ENCODE measurements at regions not wholly inside any gene's neighbourhood (a gene's known extent, or its start where the extent isn't known, plus 50 kb on each side); places are given as distances from the start of the nearest gene placed in this dataset.

DNA sequence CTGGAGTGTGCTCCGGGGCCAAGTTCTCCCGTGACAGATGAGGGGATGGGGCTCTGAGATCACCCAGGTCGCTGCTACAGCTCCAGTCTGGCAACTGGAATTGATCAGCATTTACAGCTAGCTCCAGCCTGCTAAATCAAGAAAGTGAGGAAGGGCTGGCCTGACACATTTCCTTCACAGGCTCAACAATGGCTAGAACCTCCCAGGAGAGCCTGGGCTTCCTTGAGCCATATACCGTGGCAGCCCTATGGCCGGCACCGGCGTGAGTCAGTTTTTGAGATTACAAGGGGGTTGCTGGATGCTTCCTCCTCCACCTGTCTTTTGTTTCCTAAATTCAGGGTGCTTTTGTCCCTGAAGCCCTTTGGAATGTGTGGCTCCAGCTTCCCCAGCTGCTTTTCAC, 104.2 kb downstream of the ETS2 start:
- Histone ChIP-seq H3K36me3 (no peaks in the 10 kb centered on the region), H3K4me3 (ENCODE audit: low read depth, low read length) (no peak overlapping the region), H3K27me3 (no peaks in the 10 kb centered on the region), H3K4me1 (peaks cover 8% of the 10 kb centered on the region; the same call in 1 of the 2 replicates), H3K9me3 (no peaks in the 10 kb centered on the region)
- no peak for DNase-seq
- TF ChIP-seq, protein P1, sequence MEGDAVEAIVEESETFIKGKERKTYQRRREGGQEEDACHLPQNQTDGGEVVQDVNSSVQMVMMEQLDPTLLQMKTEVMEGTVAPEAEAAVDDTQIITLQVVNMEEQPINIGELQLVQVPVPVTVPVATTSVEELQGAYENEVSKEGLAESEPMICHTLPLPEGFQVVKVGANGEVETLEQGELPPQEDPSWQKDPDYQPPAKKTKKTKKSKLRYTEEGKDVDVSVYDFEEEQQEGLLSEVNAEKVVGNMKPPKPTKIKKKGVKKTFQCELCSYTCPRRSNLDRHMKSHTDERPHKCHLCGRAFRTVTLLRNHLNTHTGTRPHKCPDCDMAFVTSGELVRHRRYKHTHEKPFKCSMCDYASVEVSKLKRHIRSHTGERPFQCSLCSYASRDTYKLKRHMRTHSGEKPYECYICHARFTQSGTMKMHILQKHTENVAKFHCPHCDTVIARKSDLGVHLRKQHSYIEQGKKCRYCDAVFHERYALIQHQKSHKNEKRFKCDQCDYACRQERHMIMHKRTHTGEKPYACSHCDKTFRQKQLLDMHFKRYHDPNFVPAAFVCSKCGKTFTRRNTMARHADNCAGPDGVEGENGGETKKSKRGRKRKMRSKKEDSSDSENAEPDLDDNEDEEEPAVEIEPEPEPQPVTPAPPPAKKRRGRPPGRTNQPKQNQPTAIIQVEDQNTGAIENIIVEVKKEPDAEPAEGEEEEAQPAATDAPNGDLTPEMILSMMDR (IDR thresholded peaks at IDR 0.05; ENCODE audit: low read depth, low read length): no peak

- no peak for DNase-seq
- H3K4me1 ChIP-seq: peaks cover 8% of the 10 kb centered on the region; the same call in 1 of the 2 replicates
- TF ChIP-seq, protein P1 (IDR thresholded peaks at IDR 0.05; ENCODE audit: low read depth, low read length): no peak
- H3K27me3 ChIP-seq: no peaks in the 10 kb centered on the region
- H3K4me3 ChIP-seq (ENCODE audit: low read depth, low read length): no peak overlapping the region
- H3K9me3 ChIP-seq: no peaks in the 10 kb centered on the region
- H3K36me3 ChIP-seq: no peaks in the 10 kb centered on the region
Observed at GRCh38 chr21:38909109-38909508, 103.4 kb downstream of the ETS2 start.

DNA sequence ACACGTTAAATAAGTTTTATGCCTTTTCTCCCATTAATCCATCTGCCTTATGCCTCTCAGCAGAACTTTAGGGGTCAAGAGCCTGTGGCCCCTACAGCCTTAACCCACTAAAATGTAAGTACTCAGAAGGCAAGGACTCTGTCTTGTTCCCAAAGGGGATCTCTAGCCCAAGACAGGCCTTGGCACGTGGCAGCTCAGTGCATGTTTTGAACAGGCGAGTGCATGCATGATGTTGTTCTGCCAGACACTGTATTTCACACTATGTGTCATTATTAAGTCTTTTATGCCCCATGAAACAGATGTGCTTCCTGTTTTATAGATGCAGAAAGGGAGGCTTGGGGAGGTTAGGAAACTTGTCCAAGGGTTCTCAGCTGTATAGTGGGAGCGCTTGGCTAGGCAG, 102.8 kb downstream of the ETS2 start:
- Histone ChIP-seq H3K4me3 (ENCODE audit: low read depth, low read length) (no peak overlapping the region), H3K4me1 (peaks cover 8% of the 10 kb centered on the region; the same call in 1 of the 2 replicates), H3K27me3 (no peaks in the 10 kb centered on the region), H3K9me3 (no peaks in the 10 kb centered on the region), H3K36me3 (no peaks in the 10 kb centered on the region)
- no peak for DNase-seq
- TF ChIP-seq, protein P1 (IDR thresholded peaks at IDR 0.05; ENCODE audit: low read depth, low read length): no peak

GRCh38 chr21:38905752-38906151, 100.0 kb downstream of the ETS2 start:
- H3K4me1 ChIP-seq: peaks cover 8% of the 10 kb centered on the region
- DNase-seq: no peak
- H3K36me3 ChIP-seq: no peaks in the 10 kb centered on the region

GRCh38 chr21:38905328-38905727, 99.6 kb downstream of the ETS2 start:
- DNase-seq: no peak
- TF ChIP-seq, protein P1 (IDR thresholded peaks at IDR 0.05; ENCODE audit: low read depth, low read length): no peak
- Histone ChIP-seq H3K36me3 (no peaks in the 10 kb centered on the region), H3K9me3 (peaks cover 6% of the 10 kb centered on the region; the same call in 1 of the 2 replicates), H3K27me3 (no peaks in the 10 kb centered on the region), H3K4me1 (peaks cover 8% of the 10 kb centered on the region), H3K4me3 (ENCODE audit: low read depth, low read length) (no peak overlapping the region)

More at GRCh38 chr21:38905752-38906151, 100.0 kb downstream of the ETS2 start:
- Histone ChIP-seq H3K27me3 (no peaks in the 10 kb centered on the region), H3K4me3 (ENCODE audit: low read depth, low read length) (no peak overlapping the region), H3K9me3 (peaks cover 6% of the 10 kb centered on the region; the same call in 1 of the 2 replicates)
- TF ChIP-seq, protein P1 (IDR thresholded peaks at IDR 0.05; ENCODE audit: low read depth, low read length): no peak

- Histone ChIP-seq H3K27me3 (no peaks in the 10 kb centered on the region), H3K4me1 (peaks cover 8% of the 10 kb centered on the region), H3K4me3 (ENCODE audit: low read depth, low read length) (no peak overlapping the region), H3K36me3 (no peaks in the 10 kb centered on the region), H3K9me3 (peaks cover 6% of the 10 kb centered on the region; the same call in 1 of the 2 replicates)
- no peak for DNase-seq
- TF ChIP-seq, protein P1 (IDR thresholded peaks at IDR 0.05; ENCODE audit: low read depth, low read length): no peak
Observed at GRCh38 chr21:38903690-38904139, 98.0 kb downstream of the ETS2 start.

Data from BE2C (cell line).